Neuron (in vitro differentiated cells): ENCODE measurements at regions not wholly inside any gene's neighbourhood (a gene's known extent, or its start where the extent isn't known, plus 50 kb on each side); places are given as distances from the start of the nearest gene placed in this dataset.
"Not testable (repeated sequence)": the region's sequence is repeated elsewhere in the genome, so short reads cannot be mapped to it uniquely, and the experiment has no call there.

Experiments
- H2AFZ ChIP-seq: one replicate; pipeline ENCODE4 v1.6.1; 2013; ENCODE audit warnings: low read depth, mild to moderate bottlenecking, inconsistent platforms, low read length, moderate library complexity
- H3K27me3 ChIP-seq: one replicate; pipeline ENCODE4 v1.6.1; 2013; ENCODE audit warnings: low read length; ENCODE audit not compliant: insufficient read depth
- H3K36me3 ChIP-seq: one replicate; pipeline ENCODE4 v1.6.1; 2013; ENCODE audit warnings: low read length; ENCODE audit not compliant: insufficient read depth
- H3K4me1 ChIP-seq: one replicate; pipeline ENCODE4 v1.6.1; 2013; ENCODE audit warnings: low read length; ENCODE audit not compliant: insufficient read depth
- H3K4me3 ChIP-seq: 2 replicates; pipeline ENCODE4 v1.5.1; 2013; ENCODE audit warnings: mild to moderate bottlenecking, low read length, moderate library complexity
- H3K9me3 ChIP-seq: one replicate; pipeline ENCODE4 v1.6.1; 2013; ENCODE audit warnings: low read length

GRCh38 chr4:33470805-33471204 lies 2750.6 kb downstream of the PCDH7 start:
- Histone ChIP-seq H3K27me3 (no peaks in the 10 kb centered on the region), H3K9me3 (no peaks in the 10 kb centered on the region), H3K4me1 (no peaks in the 10 kb centered on the region), H2AFZ (no peak overlapping the region), H3K36me3 (no peaks in the 10 kb centered on the region), H3K4me3 (no peak overlapping the region)

GRCh38 chr4:33477715-33478114 lies 2757.5 kb downstream of the PCDH7 start:
- Histone ChIP-seq H3K4me3 (no peak overlapping the region), H3K9me3 (no peaks in the 10 kb centered on the region), H3K36me3 (no peaks in the 10 kb centered on the region), H3K27me3 (no peaks in the 10 kb centered on the region), H3K4me1 (no peaks in the 10 kb centered on the region), H2AFZ (no peak overlapping the region)

GRCh38 chr4:33482773-33483172 lies 2761.5 kb downstream of the ARAP2 start:
- no peaks in the 10 kb centered on the region for H3K27me3 ChIP-seq
- H3K9me3 ChIP-seq: no peaks in the 10 kb centered on the region
- H2AFZ ChIP-seq: no peak overlapping the region
- no peak overlapping the region for H3K4me3 ChIP-seq
- no peaks in the 10 kb centered on the region for H3K4me1 ChIP-seq
- no peaks in the 10 kb centered on the region for H3K36me3 ChIP-seq

- no peaks in the 10 kb centered on the region for H3K36me3 ChIP-seq
- no peaks in the 10 kb centered on the region for H3K9me3 ChIP-seq
- H3K4me3 ChIP-seq: no peak overlapping the region
- no peaks in the 10 kb centered on the region for H3K4me1 ChIP-seq
- H2AFZ ChIP-seq: no peak overlapping the region
- H3K27me3 ChIP-seq: no peaks in the 10 kb centered on the region
These were observed 2759.2 kb downstream of the ARAP2 start for GRCh38 chr4:33485111-33485510.

- no peaks in the 10 kb centered on the region for H3K36me3 ChIP-seq
- H3K9me3 ChIP-seq: no peaks in the 10 kb centered on the region
- H2AFZ ChIP-seq: no peak overlapping the region
- no peak overlapping the region for H3K4me3 ChIP-seq
- no peaks in the 10 kb centered on the region for H3K27me3 ChIP-seq
- H3K4me1 ChIP-seq: no peaks in the 10 kb centered on the region
These were observed 2751.1 kb downstream of the ARAP2 start for GRCh38 chr4:33493231-33493630.

- Histone ChIP-seq H2AFZ (no peak overlapping the region), H3K4me1 (no peaks in the 10 kb centered on the region), H3K27me3 (no peaks in the 10 kb centered on the region), H3K4me3 (no peak overlapping the region), H3K9me3 (no peaks in the 10 kb centered on the region), H3K36me3 (no peaks in the 10 kb centered on the region)
These were observed 2750.2 kb downstream of the ARAP2 start for GRCh38 chr4:33494150-33494549.

GRCh38 chr4:33501587-33501986 lies 2742.7 kb downstream of the ARAP2 start:
- H3K36me3 ChIP-seq, H3K27me3 ChIP-seq, H3K4me3 ChIP-seq, H3K4me1 ChIP-seq, H2AFZ ChIP-seq, H3K9me3 ChIP-seq: not testable (repeated sequence)

GRCh38 chr4:33512397-33512796 lies 2731.9 kb downstream of the ARAP2 start:
- no peaks in the 10 kb centered on the region for H3K9me3 ChIP-seq
- no peaks in the 10 kb centered on the region for H3K27me3 ChIP-seq
- no peaks in the 10 kb centered on the region for H3K4me1 ChIP-seq
- H3K4me3 ChIP-seq: no peak overlapping the region
- H2AFZ ChIP-seq: no peak overlapping the region
- H3K36me3 ChIP-seq: no peaks in the 10 kb centered on the region

GRCh38 chr4:33518856-33519255 lies 2725.5 kb downstream of the ARAP2 start:
- Histone ChIP-seq H3K9me3 (no peaks in the 10 kb centered on the region), H3K36me3 (no peaks in the 10 kb centered on the region), H3K4me3 (no peak overlapping the region), H2AFZ (no peak overlapping the region), H3K4me1 (no peaks in the 10 kb centered on the region), H3K27me3 (no peaks in the 10 kb centered on the region)

- Histone ChIP-seq H2AFZ (no peak overlapping the region), H3K36me3 (no peaks in the 10 kb centered on the region), H3K4me1 (no peaks in the 10 kb centered on the region), H3K9me3 (no peaks in the 10 kb centered on the region), H3K4me3 (no peak overlapping the region), H3K27me3 (no peaks in the 10 kb centered on the region)
These were observed 2711.5 kb downstream of the ARAP2 start for GRCh38 chr4:33532821-33533220.

- no peak overlapping the region for H2AFZ ChIP-seq
- H3K27me3 ChIP-seq: no peaks in the 10 kb centered on the region
- no peaks in the 10 kb centered on the region for H3K4me1 ChIP-seq
- H3K4me3 ChIP-seq: no peak overlapping the region
- H3K9me3 ChIP-seq: no peaks in the 10 kb centered on the region
- no peaks in the 10 kb centered on the region for H3K36me3 ChIP-seq
These were observed 2707.4 kb downstream of the ARAP2 start for GRCh38 chr4:33536898-33537297.

- H2AFZ ChIP-seq: no peak overlapping the region
- no peaks in the 10 kb centered on the region for H3K36me3 ChIP-seq
- no peaks in the 10 kb centered on the region for H3K9me3 ChIP-seq
- H3K4me3 ChIP-seq: no peak overlapping the region
- no peaks in the 10 kb centered on the region for H3K27me3 ChIP-seq
- H3K4me1 ChIP-seq: no peaks in the 10 kb centered on the region
These were observed 2706.8 kb downstream of the ARAP2 start for GRCh38 chr4:33537527-33537926.

GRCh38 chr4:33543941-33544450 lies 2700.3 kb downstream of the ARAP2 start:
- Histone ChIP-seq H3K27me3 (no peaks in the 10 kb centered on the region), H2AFZ (no peak overlapping the region)

GRCh38 chr4:33551244-33551643 lies 2693.1 kb downstream of the ARAP2 start:
- Histone ChIP-seq H3K9me3 (no peaks in the 10 kb centered on the region), H3K27me3 (no peaks in the 10 kb centered on the region), H2AFZ (no peak overlapping the region), H3K4me1 (no peaks in the 10 kb centered on the region), H3K36me3 (no peaks in the 10 kb centered on the region), H3K4me3 (no peak overlapping the region)

More at GRCh38 chr4:33543941-33544450, 2700.3 kb downstream of the ARAP2 start:
- H3K9me3 ChIP-seq: no peaks in the 10 kb centered on the region
- H3K4me3 ChIP-seq: no peak overlapping the region
- no peaks in the 10 kb centered on the region for H3K36me3 ChIP-seq
- no peaks in the 10 kb centered on the region for H3K4me1 ChIP-seq
